ENCODE measurements at regions not wholly inside any gene's neighbourhood (a gene's known extent, or its start where the extent isn't known, plus 50 kb on each side); places are given as distances from the start of the nearest gene placed in this dataset.

DNA sequence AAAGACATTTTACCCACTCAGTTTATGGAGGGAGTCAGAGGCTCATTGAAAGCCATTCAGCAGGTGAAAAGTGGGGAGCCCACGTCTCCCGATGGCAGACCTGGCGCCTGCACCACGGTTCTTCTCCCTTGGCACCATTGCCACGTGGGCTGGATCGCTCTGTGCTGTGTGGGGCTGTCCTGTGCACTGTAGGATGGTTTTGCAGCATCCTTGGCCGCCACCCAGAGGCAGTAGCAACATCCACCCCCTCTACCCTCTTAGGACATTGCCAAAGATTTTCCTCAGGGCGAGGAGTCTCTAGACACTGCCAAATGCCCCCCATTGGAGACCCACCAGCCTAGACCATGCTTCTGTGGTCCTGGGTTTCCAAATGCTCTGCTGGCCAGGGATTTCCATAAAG is 60.2 kb downstream of the SYNE3 start:
- Mint-ChIP-seq H3K4me3 (no peak overlapping the region), H3K4me1 (ENCODE audit: unreplicated experiment) (peaks cover 13% of the 10 kb centered on the region), H3K27me3 (peaks cover 44% of the 10 kb centered on the region), H3K27ac (no peak overlapping the region), H3K9me3 (no peaks in the 10 kb centered on the region), H3K36me3 (no peaks in the 10 kb centered on the region)
- DNase-seq (ENCODE audit: extremely low spot score, unreplicated experiment) = no peak
- TF ChIP-seq CTCF (conservative IDR thresholded peaks at IDR 0.05) = no peak

DNA sequence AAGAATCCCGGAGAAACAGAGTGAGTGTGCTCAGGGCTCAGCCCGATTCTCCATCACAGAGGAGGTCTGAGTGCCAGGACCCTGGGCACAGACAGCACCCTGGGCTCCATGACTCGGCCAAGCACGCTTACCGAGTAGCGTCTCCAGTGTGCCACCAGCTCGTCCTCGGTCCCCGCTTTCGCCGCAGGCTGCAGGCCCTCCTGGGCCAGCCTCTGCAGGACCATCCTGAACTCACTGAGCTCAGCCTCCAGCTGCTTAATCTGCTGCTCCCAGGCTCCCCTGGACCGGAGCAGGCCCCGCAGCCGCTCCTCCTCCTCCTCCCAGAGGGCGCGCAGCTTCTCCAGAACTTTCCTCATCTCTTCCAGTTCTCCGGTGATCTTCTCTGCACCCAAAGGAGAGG is 61.2 kb downstream of the SYNE3 start:
- H3K4me3 Mint-ChIP-seq = no peak overlapping the region
- no peaks in the 10 kb centered on the region for H3K36me3 Mint-ChIP-seq
- no peaks in the 10 kb centered on the region for H3K9me3 Mint-ChIP-seq
- peaks cover 34% of the 10 kb centered on the region for H3K27me3 Mint-ChIP-seq
- no peak overlapping the region for H3K27ac Mint-ChIP-seq
- no peak for TF ChIP-seq CTCF (conservative IDR thresholded peaks at IDR 0.05)
- no peak for DNase-seq (ENCODE audit: extremely low spot score, unreplicated experiment)
- H3K4me1 Mint-ChIP-seq (ENCODE audit: unreplicated experiment) = peaks cover 4% of the 10 kb centered on the region

GRCh38 chr14:95453713-95453980 is 62.8 kb downstream of the SYNE3 start:
- TF ChIP-seq CTCF (conservative IDR thresholded peaks at IDR 0.05) = no peak
- Mint-ChIP-seq H3K9me3 (no peaks in the 10 kb centered on the region), H3K36me3 (no peaks in the 10 kb centered on the region), H3K4me1 (ENCODE audit: unreplicated experiment) (peaks cover 4% of the 10 kb centered on the region), H3K27ac (no peak overlapping the region), H3K27me3 (peaks cover 21% of the 10 kb centered on the region), H3K4me3 (no peak overlapping the region)
- DNase-seq (ENCODE audit: extremely low spot score, unreplicated experiment) = no peak

GRCh38 chr14:95452893-95453712 is 63.3 kb downstream of the SYNE3 start:
- TF ChIP-seq CTCF (conservative IDR thresholded peaks at IDR 0.05) = no peak
- Mint-ChIP-seq H3K4me3 (no peak overlapping the region), H3K4me1 (ENCODE audit: unreplicated experiment) (peaks cover 4% of the 10 kb centered on the region), H3K27me3 (peaks cover 18% of the 10 kb centered on the region), H3K36me3 (no peaks in the 10 kb centered on the region), H3K9me3 (no peaks in the 10 kb centered on the region), H3K27ac (no peak overlapping the region)
- no peak for DNase-seq (ENCODE audit: extremely low spot score, unreplicated experiment)

GRCh38 chr14:95452176-95452892 is 64.1 kb downstream of the SYNE3 start:
- no peak for DNase-seq (ENCODE audit: extremely low spot score, unreplicated experiment)
- peaks cover 16% of the 10 kb centered on the region for H3K27me3 Mint-ChIP-seq
- no peak overlapping the region for H3K27ac Mint-ChIP-seq

More at GRCh38 chr14:95452176-95452892, 64.1 kb downstream of the SYNE3 start:
- Mint-ChIP-seq H3K4me3 (no peak overlapping the region), H3K4me1 (ENCODE audit: unreplicated experiment) (peaks cover 4% of the 10 kb centered on the region), H3K9me3 (no peaks in the 10 kb centered on the region), H3K36me3 (no peaks in the 10 kb centered on the region)
- peak; percentile 51 for TF ChIP-seq CTCF (conservative IDR thresholded peaks at IDR 0.05)
